Neural cell (in vitro differentiated cells): ENCODE measurements at regions not wholly inside any gene's neighbourhood (a gene's known extent, or its start where the extent isn't known, plus 50 kb on each side); places are given as distances from the start of the nearest gene placed in this dataset.

Experiments used
- H2AFZ ChIP-seq: fragments of 200-600, 300-800 bp; sonication (generic), shearing (Covaris generic); 2 replicates; pipeline ENCODE4 v1.6.0; 2014; ENCODE audit warnings: low read depth, mild to moderate bottlenecking, antibody characterized with exemption, low read length, moderate library complexity
- H3F3A ChIP-seq: fragments of 200-600 bp; shearing (Covaris generic); 2 replicates; pipeline ENCODE4 v1.6.1; 2016; ENCODE audit warnings: mild to moderate bottlenecking, moderate library complexity, mixed read lengths, antibody characterized with exemption, low read length; ENCODE audit not compliant: insufficient read depth, poor library complexity, severe bottlenecking
- H3K27ac ChIP-seq: fragments of 200-600, 300-800 bp; sonication (generic), shearing (Covaris generic); 2 replicates; pipeline ENCODE4 v1.5.1; 2014; ENCODE audit warnings: mild to moderate bottlenecking, low read length, moderate library complexity
- H3K27me3 ChIP-seq: fragments of 300-800, 200-600 bp; sonication (generic), shearing (Covaris generic); 2 replicates; pipeline ENCODE4 v1.6.0; 2014; ENCODE audit warnings: mild to moderate bottlenecking, low read depth, low read length, moderate library complexity; ENCODE audit not compliant: insufficient read depth
- H3K36me3 ChIP-seq: fragments of 300-800, 200-600 bp; sonication (generic), shearing (Covaris generic); 2 replicates; pipeline ENCODE4 v1.5.1; 2014; ENCODE audit warnings: mild to moderate bottlenecking, antibody characterized with exemption, low read length, moderate library complexity; ENCODE audit not compliant: insufficient read depth
- H3K4me2 ChIP-seq: fragments of 300-800, 200-600 bp; sonication (generic), shearing (Covaris generic); 2 replicates; pipeline ENCODE4 v1.6.0; 2014; ENCODE audit warnings: mild to moderate bottlenecking, low read length
- H3K4me3 ChIP-seq: fragments of 300-800, 200-600 bp; sonication (generic), shearing (Covaris generic); 2 replicates; pipeline ENCODE4 v1.5.1; 2014; ENCODE audit warnings: mild to moderate bottlenecking, low read length, moderate library complexity
- H3K79me2 ChIP-seq: fragments of 200-600 bp; shearing (Covaris generic); replicated peaks from 2 replicates; pipeline ENCODE4 v1.6.0; 2014; ENCODE audit warnings: mild to moderate bottlenecking, low read length, moderate library complexity; ENCODE audit not compliant: insufficient read depth
- H3K9ac ChIP-seq: fragments of 300-800, 200-600 bp; sonication (generic), shearing (Covaris generic); 2 replicates; pipeline ENCODE4 v1.6.1; 2016; ENCODE audit warnings: mild to moderate bottlenecking, low read length, mixed read lengths
- H3K9me2 ChIP-seq: fragments of 200-600 bp; shearing (Covaris generic); 2 replicates; pipeline ENCODE4 v1.6.1; 2016; ENCODE audit warnings: mild to moderate bottlenecking, low read length, mixed read lengths; ENCODE audit not compliant: insufficient read depth
- H3K9me3 ChIP-seq: fragments of 200-600, 300-800 bp; sonication (generic), shearing (Covaris generic); 2 replicates; pipeline ENCODE4 v1.6.1; 2016; ENCODE audit warnings: mild to moderate bottlenecking, mixed run types, low read length, moderate library complexity, mixed read lengths
- H4K20me1 ChIP-seq: fragments of 200-600 bp; shearing (Covaris generic); 2 replicates; pipeline ENCODE4 v1.6.1; 2016; ENCODE audit warnings: mild to moderate bottlenecking, mixed run types; ENCODE audit not compliant: insufficient read depth
- CTCF ChIP-seq: fragments of 450-650 bp; IDR thresholded peaks from 2 replicates; pipeline ENCODE4 v1.5.1; 2014; ENCODE audit warnings: antibody characterized with exemption, mild to moderate bottlenecking, moderate library complexity; ENCODE audit not compliant: poor library complexity, severe bottlenecking
- EP300 ChIP-seq: fragments of 450-650 bp; conservative IDR thresholded peaks from 2 replicates; pipeline ENCODE4 v1.6.1; 2014; ENCODE audit warnings: antibody characterized with exemption, mild to moderate bottlenecking, moderate library complexity; ENCODE audit not compliant: poor library complexity, severe bottlenecking
- EZH2 ChIP-seq: fragments of 200-600, 300-800 bp; shearing (Covaris generic), sonication (generic); IDR thresholded peaks from 2 replicates; pipeline ENCODE4 v1.6.1; 2014; ENCODE audit warnings: antibody characterized with exemption, low read length, borderline replicate concordance, mild to moderate bottlenecking; ENCODE audit not compliant: insufficient read depth, poor library complexity, severe bottlenecking
- MXI1 ChIP-seq: fragments of 450-650 bp; conservative IDR thresholded peaks from 2 replicates; pipeline ENCODE4 v1.6.1; 2014; ENCODE audit warnings: antibody characterized with exemption, mild to moderate bottlenecking; ENCODE audit not compliant: poor library complexity, severe bottlenecking
- POLR2AphosphoS5 ChIP-seq: IDR thresholded peaks from 2 replicates; pipeline ENCODE4 v1.6.1; 2012
- RAD21 ChIP-seq: fragments of 450-650 bp; conservative IDR thresholded peaks from 2 replicates; pipeline ENCODE4 v1.6.1; 2014; ENCODE audit warnings: antibody characterized with exemption, mild to moderate bottlenecking, moderate library complexity
- REST ChIP-seq: IDR thresholded peaks from 2 replicates; pipeline ENCODE4 v1.6.1; 2012; ENCODE audit warnings: borderline replicate concordance
- SMC3 ChIP-seq: fragments of 450-650 bp; conservative IDR thresholded peaks from 2 replicates; pipeline ENCODE4 v1.6.1; 2014; ENCODE audit warnings: antibody characterized with exemption, mild to moderate bottlenecking, moderate library complexity; ENCODE audit not compliant: poor library complexity
- TAF1 ChIP-seq: IDR thresholded peaks from 2 replicates; pipeline ENCODE4 v1.6.1; 2012; ENCODE audit warnings: low read depth

- Histone ChIP-seq H3K27me3 (no peaks in the 10 kb centered on the region), H3K27ac (no peak overlapping the region), H3K4me2 (no peak overlapping the region), H4K20me1 (no peaks in the 10 kb centered on the region), H3F3A (no peaks in the 10 kb centered on the region), H3K9ac (no peak overlapping the region), H3K9me2 (no peaks in the 10 kb centered on the region), H3K4me3 (no peak overlapping the region), H3K36me3 (no peaks in the 10 kb centered on the region), H2AFZ (no peak overlapping the region), H3K79me2 (no peaks in the 10 kb centered on the region), H3K9me3 (no peaks in the 10 kb centered on the region)
- no peak for TF ChIP-seq POLR2AphosphoS5
- TF ChIP-seq CTCF = no peak
- no peak for TF ChIP-seq EP300
These were observed 203.5 kb upstream of the GUCY1A2 start for GRCh38 chr11:107221748-107222285.

GRCh38 chr11:107218123-107219013 lies 200.1 kb upstream of the GUCY1A2 start:
- H2AFZ ChIP-seq = no peak overlapping the region
- H3K9me3 ChIP-seq = no peaks in the 10 kb centered on the region
- no peak overlapping the region for H3K4me2 ChIP-seq
- H3K9me2 ChIP-seq = no peaks in the 10 kb centered on the region
- no peak overlapping the region for H3K9ac ChIP-seq
- H3F3A ChIP-seq = no peaks in the 10 kb centered on the region
- H3K4me3 ChIP-seq = no peak overlapping the region
- H3K27ac ChIP-seq = no peak overlapping the region
- H3K27me3 ChIP-seq = no peaks in the 10 kb centered on the region
- H3K36me3 ChIP-seq = no peaks in the 10 kb centered on the region
- H3K79me2 ChIP-seq = no peaks in the 10 kb centered on the region
- H4K20me1 ChIP-seq = no peaks in the 10 kb centered on the region
- TF ChIP-seq POLR2AphosphoS5 (no peak), EP300 (no peak), CTCF (no peak), RAD21 (no peak), EZH2 (no peak), SMC3 (no peak), REST (no peak), TAF1 (no peak), MXI1 (no peak)
